ENCODE measurements at regions not wholly inside any gene's neighbourhood (a gene's known extent, or its start where the extent isn't known, plus 50 kb on each side); places are given as distances from the start of the nearest gene placed in this dataset.

DNA sequence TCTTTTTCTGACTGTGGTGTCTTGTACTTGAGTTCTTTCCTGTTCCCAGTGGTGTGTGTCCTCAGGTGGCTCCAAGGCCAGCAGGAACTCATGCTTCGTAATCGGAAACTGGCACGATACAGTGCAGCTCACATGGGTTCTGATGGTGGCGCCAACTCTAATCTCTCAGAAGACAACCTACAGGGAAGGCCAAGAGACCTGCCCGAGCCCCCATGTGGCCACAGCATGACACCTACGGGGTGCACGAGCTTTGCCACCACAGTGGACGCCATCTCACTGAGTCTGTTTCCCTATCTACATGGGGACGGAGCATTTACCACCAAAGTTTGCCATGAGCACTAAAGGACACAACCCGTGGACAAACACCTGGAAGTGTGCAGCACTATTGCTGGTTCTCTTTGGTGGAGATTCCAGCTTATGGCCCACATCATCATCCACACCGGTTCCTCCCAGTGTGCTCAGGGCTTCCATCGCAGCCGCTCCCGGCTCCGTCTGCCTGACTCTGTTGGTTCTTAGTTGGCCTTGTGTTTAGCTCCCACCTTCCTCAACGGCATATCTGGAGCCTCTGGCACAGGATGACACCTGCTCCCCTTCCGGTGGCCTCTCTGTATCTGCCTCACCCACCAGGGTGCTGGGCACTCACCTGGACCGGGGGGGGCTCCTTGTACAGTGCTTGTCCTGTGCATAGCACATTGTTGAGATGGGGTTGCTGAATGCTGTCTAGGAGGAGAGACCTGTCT is 586.6 kb upstream of the MKI67 start:
- no peak for DNase-seq (ENCODE audit: low spot score)

DNA sequence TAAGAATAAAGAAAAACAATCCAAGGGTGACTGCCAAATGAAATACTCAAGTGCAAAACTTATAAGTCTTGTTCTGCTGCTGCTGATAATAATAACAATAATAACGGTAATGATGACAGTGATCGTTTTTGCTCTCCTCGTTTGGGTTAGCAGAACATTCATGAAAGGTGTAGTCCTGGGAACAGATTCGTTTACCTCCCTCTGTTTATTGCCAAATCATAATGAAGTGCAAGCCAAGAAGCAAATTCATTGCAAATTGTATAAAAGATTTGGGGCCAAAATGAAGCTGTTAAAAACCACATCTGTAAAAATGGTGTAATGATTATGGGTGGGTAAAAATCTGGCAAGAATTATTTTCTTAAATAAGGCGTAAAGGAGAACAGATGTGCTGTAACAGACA is 587.2 kb upstream of the MKI67 start:
- DNase-seq (ENCODE audit: low spot score), result no peak

- no peak for DNase-seq (ENCODE audit: low spot score)
Measured at GRCh38 chr10:128713874-128714570, 587.8 kb upstream of the MKI67 start.

DNA sequence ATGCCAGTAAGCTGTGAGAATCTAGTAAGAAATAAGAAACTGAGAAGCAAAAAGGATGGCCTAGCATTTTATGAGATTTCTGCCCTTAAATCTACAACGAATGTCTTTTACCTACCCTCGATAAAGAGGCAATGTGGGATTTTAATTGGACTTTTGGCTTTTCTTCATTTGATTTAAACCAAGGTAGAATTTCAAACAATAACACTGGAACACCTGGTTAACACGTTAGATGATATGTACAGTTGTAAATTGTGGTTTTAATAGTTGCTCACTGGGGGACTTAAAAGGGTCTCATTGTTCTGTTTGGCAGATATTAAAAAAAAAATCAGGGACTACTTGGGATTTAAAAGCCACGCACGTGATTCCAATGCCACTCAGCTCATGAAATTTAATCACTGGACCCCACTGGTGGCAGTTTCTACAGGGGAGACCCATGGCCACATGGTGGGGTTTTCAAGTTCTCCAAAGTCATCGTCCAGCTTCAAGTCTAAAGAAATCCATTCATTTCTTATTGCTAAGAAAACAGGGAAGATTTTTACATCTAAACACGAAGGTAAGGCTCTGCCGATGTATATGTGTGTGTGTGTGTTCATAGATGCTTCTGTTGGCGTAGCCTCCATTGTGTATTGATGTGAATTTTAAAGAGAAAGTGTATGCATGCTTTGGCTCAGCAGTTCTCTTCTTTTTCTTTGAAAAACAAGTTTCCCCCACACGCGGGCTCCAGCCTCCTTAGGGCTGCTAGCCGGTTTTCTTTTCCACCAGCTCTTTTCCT is 588.6 kb upstream of the MKI67 start:
- DNase-seq (ENCODE audit: low spot score), result no peak

GRCh38 chr10:128716181-128716580 is 590.0 kb upstream of the MKI67 start:
- no peak for DNase-seq (ENCODE audit: low spot score)

- no peak for DNase-seq (ENCODE audit: low spot score)
Measured at GRCh38 chr10:128721963-128722445, 595.8 kb upstream of the MKI67 start.

DNA sequence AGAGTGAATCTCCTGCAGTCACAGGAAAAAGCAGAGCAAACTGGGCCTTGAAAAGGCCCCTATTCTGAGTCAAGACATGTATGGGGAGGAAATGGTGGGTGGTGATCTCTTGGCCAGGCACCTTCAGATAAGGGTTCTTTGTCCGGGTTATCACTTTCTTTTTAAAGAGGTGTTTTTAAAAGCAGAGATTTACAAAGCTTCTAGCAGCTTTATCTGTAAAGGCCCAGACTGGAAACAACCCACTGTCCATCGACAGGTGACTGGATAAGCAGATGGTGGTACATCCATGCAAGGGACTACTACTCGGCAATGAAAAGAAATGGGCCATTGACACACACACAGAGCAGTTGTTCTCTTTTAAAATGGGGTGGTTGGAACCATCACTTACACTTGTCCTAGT is 596.7 kb upstream of the MKI67 start:
- no peak for DNase-seq (ENCODE audit: low spot score)

- DNase-seq (ENCODE audit: low spot score), result no peak
Measured at GRCh38 chr10:128723631-128724205, 597.5 kb upstream of the MKI67 start.

DNA sequence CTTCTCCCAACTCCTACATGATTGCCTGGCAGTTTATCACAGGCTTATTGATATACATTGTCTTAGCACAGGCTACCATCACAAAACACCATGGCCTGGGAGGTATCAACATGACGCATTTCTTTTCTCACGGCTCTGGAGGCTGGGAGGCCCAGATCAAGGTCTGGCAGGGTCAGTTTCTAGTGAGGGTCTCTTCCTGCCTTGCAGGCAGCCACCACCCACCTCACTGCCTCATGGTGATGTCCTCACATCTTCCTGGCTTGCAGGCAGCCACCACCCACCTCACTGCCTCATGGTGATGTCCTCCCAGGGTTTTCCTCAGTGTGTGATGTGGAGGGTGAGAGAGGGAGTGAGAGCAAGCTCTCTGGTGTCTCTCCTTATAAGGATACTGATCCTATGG is 599.3 kb upstream of the MKI67 start:
- DNase-seq (ENCODE audit: low spot score), result no peak

DNA sequence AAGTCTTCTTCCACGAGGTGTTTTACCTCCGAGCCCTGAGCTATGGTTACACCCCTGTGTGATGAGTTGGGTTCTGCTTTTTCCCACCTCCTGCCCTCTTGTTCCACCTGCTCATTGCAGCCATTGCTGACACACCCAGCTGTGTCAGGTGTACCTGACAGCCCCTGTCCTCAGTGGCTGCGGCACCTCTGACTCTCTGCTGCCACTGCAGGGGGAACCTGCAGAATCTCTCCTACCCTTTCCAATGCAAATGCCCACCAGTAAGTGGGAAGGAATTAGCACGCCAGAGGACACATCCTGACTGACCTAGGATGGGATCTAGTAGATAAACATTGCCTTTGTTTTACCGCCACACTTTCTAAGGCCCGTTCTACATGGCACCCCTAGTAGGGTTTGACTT is 600.9 kb upstream of the MKI67 start:
- no peak for DNase-seq (ENCODE audit: low spot score)

DNA sequence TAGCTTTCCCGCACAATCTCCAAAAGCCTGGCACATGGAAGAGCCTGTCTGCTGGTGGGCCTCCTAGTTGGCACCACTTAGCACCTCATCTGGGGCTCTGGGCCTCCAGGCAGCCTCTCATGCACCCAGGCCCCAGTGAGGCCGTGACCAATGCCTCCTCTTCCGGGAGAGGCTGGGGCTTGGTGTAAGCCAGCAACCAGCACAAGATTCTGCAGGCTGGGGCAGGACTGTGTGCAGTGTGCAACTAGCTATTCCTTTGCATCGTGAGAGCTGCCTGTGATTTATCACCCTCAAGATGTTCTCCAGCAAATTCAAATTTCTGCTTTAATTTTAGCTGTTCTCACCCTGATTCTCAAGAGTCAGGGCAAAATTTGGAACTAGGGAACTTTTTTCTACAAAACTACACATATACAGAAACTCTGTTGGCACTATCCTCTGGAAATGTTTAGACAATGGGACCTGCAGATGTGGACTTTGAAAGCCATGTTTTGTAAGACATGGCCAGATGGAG is 603.7 kb upstream of the MKI67 start:
- no peak for DNase-seq (ENCODE audit: low spot score)

DNA sequence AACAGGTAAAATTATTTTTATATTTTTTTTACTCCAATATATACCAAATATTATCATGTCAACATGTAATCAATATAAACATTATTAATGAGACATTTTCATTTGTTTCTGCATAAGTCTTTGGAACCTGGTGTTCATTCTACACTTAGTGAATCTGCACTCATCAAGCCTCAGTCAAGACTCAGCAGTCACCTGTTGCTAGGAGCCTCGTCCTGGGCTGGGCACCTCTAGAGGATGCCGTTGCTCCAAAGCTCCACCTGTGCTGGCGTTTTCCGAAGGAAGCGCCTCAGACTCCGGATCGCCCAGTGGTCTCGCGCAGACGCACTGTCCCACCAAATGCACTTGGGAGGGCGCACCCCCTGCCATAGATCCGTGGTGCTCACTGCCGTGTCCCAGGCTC is 604.7 kb upstream of the MKI67 start:
- no peak for DNase-seq (ENCODE audit: low spot score)

- no peak for DNase-seq (ENCODE audit: low spot score)
Measured at GRCh38 chr10:128734161-128734560, 607.9 kb upstream of the MKI67 start.

DNA sequence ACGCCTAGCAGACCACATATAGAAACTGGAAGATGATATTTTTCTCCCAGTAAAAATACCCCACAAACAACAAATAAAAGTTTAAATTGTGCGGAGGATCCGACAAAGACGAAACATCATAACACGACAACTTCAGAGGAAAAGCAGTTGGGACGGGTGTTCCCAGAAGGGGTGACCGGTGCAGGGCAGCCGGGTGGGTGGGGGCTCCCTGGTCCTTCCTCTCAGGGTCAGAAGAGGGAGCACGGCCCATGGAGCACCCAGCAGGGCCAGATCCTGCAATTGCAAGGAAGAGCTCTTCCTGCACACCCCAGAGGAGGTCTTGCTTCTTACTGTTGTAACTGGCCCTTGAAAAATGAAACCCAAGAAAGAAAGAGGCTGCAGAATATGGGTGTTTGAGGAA is 608.5 kb upstream of the MKI67 start:
- DNase-seq (ENCODE audit: low spot score), result no peak

- DNase-seq (ENCODE audit: low spot score), result no peak
Measured at GRCh38 chr10:128735996-128736395, 609.8 kb upstream of the MKI67 start.

GRCh38 chr10:128738386-128738915 is 612.2 kb upstream of the MKI67 start:
- no peak for DNase-seq (ENCODE audit: low spot score)

- DNase-seq (ENCODE audit: low spot score), result no peak
Measured at GRCh38 chr10:128739930-128740329, 613.7 kb upstream of the MKI67 start.

GRCh38 chr10:128741180-128741579 is 615.0 kb upstream of the MKI67 start:
- no peak for DNase-seq (ENCODE audit: low spot score)

DNA sequence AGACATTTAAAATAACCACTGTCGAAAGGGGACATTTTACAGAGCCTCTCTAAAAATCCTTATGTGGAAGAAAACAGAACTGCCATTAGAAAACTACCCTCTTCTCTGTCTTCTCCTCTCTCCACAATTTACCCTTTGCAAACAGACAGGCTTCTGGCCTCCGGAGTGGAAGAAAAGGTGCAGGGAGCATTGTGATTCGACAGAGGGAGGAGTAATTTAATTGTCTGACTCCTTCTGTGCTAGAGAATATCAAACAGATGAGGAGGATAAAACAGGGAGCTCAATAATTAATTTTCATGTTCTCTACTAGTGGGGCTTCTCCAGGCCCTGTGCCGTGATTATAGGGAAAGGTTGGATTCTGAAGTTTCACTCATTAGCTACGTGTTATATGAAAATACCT is 615.5 kb upstream of the MKI67 start:
- no peak for DNase-seq (ENCODE audit: low spot score)

DNA sequence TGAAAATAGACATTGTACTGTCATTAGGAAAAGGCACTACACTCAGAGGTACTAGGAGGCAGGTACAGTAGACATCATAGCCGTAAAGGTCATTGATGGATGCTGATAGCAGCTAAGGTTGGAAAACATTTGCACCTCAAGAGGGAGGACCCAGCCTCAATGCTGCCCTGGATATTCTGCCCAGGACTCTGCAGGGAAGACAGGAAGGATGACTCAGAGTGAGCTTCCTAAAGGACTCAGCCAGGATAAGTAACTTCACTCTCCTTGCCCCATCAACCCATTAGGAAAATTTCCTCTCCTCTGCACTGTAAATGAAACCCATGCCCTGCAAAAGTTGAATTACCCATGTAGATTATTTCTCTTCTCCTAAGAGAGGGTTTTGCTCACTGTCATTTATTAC is 617.9 kb upstream of the MKI67 start:
- DNase-seq (ENCODE audit: low spot score), result no peak

GRCh38 chr10:128744811-128745305 is 618.6 kb upstream of the MKI67 start:
- no peak for DNase-seq (ENCODE audit: low spot score)
